Trophoblast cell (in vitro differentiated cells and primary cell): ENCODE measurements at regions not wholly inside any gene's neighbourhood (a gene's known extent, or its start where the extent isn't known, plus 50 kb on each side); places are given as distances from the start of the nearest gene placed in this dataset.

ENCODE experiments used
- DNase-seq, 2 donors: peaks; one replicate each; pipeline ENCODE4 v3.0.0-alpha.2; 2016
- H2AFZ ChIP-seq: 2 replicates; pipeline ENCODE4 v1.6.1; 2013; ENCODE audit warnings: low read length, moderate library complexity, mild to moderate bottlenecking; ENCODE audit not compliant: insufficient read depth, poor library complexity
- H2AK5ac ChIP-seq: 2 replicates; pipeline ENCODE4 v1.6.1; 2013; ENCODE audit warnings: mild to moderate bottlenecking, low read length
- H2BK120ac ChIP-seq: 2 replicates; pipeline ENCODE4 v1.6.1; 2013; ENCODE audit warnings: low read length, mild to moderate bottlenecking, moderate library complexity; ENCODE audit not compliant: insufficient read depth, poor library complexity
- H2BK12ac ChIP-seq: 2 replicates; pipeline ENCODE4 v1.6.1; 2013; ENCODE audit warnings: mild to moderate bottlenecking, low read length, moderate library complexity
- H2BK5ac ChIP-seq: 2 replicates; pipeline ENCODE4 v1.6.1; 2013; ENCODE audit warnings: low read length, low read depth, moderate library complexity, mild to moderate bottlenecking; ENCODE audit not compliant: poor library complexity
- H3K14ac ChIP-seq: 2 replicates; pipeline ENCODE4 v1.6.1; 2013; ENCODE audit warnings: mild to moderate bottlenecking, low read length
- H3K18ac ChIP-seq: 2 replicates; pipeline ENCODE4 v1.6.1; 2013; ENCODE audit warnings: mild to moderate bottlenecking, low read length
- H3K23ac ChIP-seq: 2 replicates; pipeline ENCODE4 v1.6.1; 2013; ENCODE audit warnings: low read length
- H3K27ac ChIP-seq: 2 replicates; pipeline ENCODE4 v1.5.1; 2013; ENCODE audit warnings: low read depth, mild to moderate bottlenecking, inconsistent platforms, low read length, moderate library complexity
- H3K27me3 ChIP-seq: 2 replicates; pipeline ENCODE4 v1.6.1; 2013; ENCODE audit warnings: inconsistent platforms, mild to moderate bottlenecking, low read length, moderate library complexity; ENCODE audit not compliant: insufficient read depth
- H3K36me3 ChIP-seq, 2 experiments: 1 replicate in 1 of 2; 2 replicates in 1 of 2; pipeline ENCODE4 v1.6.1; 2013; ENCODE audit warnings: low read length in 2 of 2, mild to moderate bottlenecking in 2 of 2, moderate library complexity in 1 of 2; ENCODE audit not compliant: insufficient read depth in 2 of 2, control insufficient read depth in 1 of 2
- H3K4ac ChIP-seq: 2 replicates; pipeline ENCODE4 v1.6.1; 2013; ENCODE audit warnings: low read depth, mild to moderate bottlenecking, low read length, moderate library complexity
- H3K4me1 ChIP-seq, 2 experiments: 1 replicate in 1 of 2; 2 replicates in 1 of 2; pipeline ENCODE4 v1.6.1; 2013; ENCODE audit warnings: low read length in 2 of 2, mild to moderate bottlenecking in 2 of 2, moderate library complexity in 1 of 2; ENCODE audit not compliant: insufficient read depth in 2 of 2, control insufficient read depth in 1 of 2
- H3K4me2 ChIP-seq: 2 replicates; pipeline ENCODE4 v1.6.1; 2013; ENCODE audit warnings: inconsistent platforms, mild to moderate bottlenecking, low read length, moderate library complexity
- H3K4me3 ChIP-seq: 2 replicates; pipeline ENCODE4 v1.5.1; 2013; ENCODE audit warnings: mild to moderate bottlenecking, low read depth, low read length, inconsistent platforms
- H3K79me1 ChIP-seq: one replicate; pipeline ENCODE4 v1.6.1; 2013; ENCODE audit warnings: low read length
- H3K79me2 ChIP-seq: 2 replicates; pipeline ENCODE4 v1.6.1; 2013; ENCODE audit warnings: low read length, mild to moderate bottlenecking; ENCODE audit not compliant: control insufficient read depth, insufficient read depth, poor library complexity
- H3K9ac ChIP-seq: 2 replicates; pipeline ENCODE4 v1.6.1; 2013; ENCODE audit warnings: mild to moderate bottlenecking, low read length
- H3K9me3 ChIP-seq: 2 replicates; pipeline ENCODE4 v1.6.1; 2013; ENCODE audit warnings: low read depth, mild to moderate bottlenecking, control low read depth, inconsistent platforms, low read length; ENCODE audit not compliant: insufficient read depth
- H4K12ac ChIP-seq: 2 replicates; pipeline ENCODE4 v1.6.1; 2013; ENCODE audit warnings: low read depth, mild to moderate bottlenecking, low read length, moderate library complexity
- H4K8ac ChIP-seq: 2 replicates; pipeline ENCODE4 v1.6.1; 2013; ENCODE audit warnings: low read depth, mild to moderate bottlenecking, low read length, moderate library complexity
- H4K91ac ChIP-seq: one replicate; pipeline ENCODE4 v1.6.1; 2013; ENCODE audit warnings: low read depth, mild to moderate bottlenecking, low read length, moderate library complexity
- WGBS: extraction: QIAGEN DNeasy Blood & Tissue Kit; methylation state at CpG from one replicate; pipeline ENCODE4 v1.1.7; 2013; ENCODE audit warnings: missing lambda C conversion rate; ENCODE audit not compliant: insufficient read length, insufficient coverage; ENCODE audit errors: extremely low coverage; 5-methylcytosine and 5-hydroxymethylcytosine counted together

- H2BK5ac ChIP-seq = peak overlapping the region; percentile 80
- H3K9me3 ChIP-seq = no peaks in the 10 kb centered on the region
- H2AK5ac ChIP-seq = no peak overlapping the region
- H3K4me1 ChIP-seq = peaks cover 12 to 28% of the 10 kb centered on the region in 2 experiments
- H3K27me3 ChIP-seq = no peaks in the 10 kb centered on the region
- peak overlapping the region; percentile 79 for H2BK120ac ChIP-seq
- peak overlapping the region; percentile 76 for H3K14ac ChIP-seq
- peak overlapping the region; percentile 43 for H4K8ac ChIP-seq
- H3K23ac ChIP-seq = no peak overlapping the region
- H3K79me1 ChIP-seq = peaks cover 23% of the 10 kb centered on the region
- H3K18ac ChIP-seq = no peak overlapping the region
- no peak overlapping the region for H3K4ac ChIP-seq
- peak overlapping the region; percentile 60 for H3K4me2 ChIP-seq
- peaks cover 3% of the 10 kb centered on the region for H3K79me2 ChIP-seq
- WGBS = no CpG with 5 or more reads among the region's 6 CpGs
- H4K91ac ChIP-seq = peak overlapping the region; percentile 84
- H3K4me3 ChIP-seq = no peak overlapping the region
- no peak for DNase-seq
- peak overlapping the region; percentile 95 for H3K27ac ChIP-seq
- H2BK12ac ChIP-seq = peak overlapping the region; percentile 74
- peak overlapping the region; percentile 47 for H3K9ac ChIP-seq
- no peak overlapping the region for H4K12ac ChIP-seq
- H3K36me3 ChIP-seq = no peaks in the 10 kb centered on the region
- H2AFZ ChIP-seq = no peak overlapping the region
These were observed 164.9 kb upstream of the RAI14 start for GRCh38 chr5:34491251-34491620.

- Histone ChIP-seq H2BK5ac (no peak overlapping the region), H2AK5ac (peak overlapping the region; percentile 9), H3K23ac (no peak overlapping the region), H3K4ac (no peak overlapping the region), H3K9ac (no peak overlapping the region), H3K27ac (no peak overlapping the region), H2BK120ac (peak overlapping the region; percentile 47), H3K4me3 (no peak overlapping the region), H3K4me1 (peaks cover 13 to 21% of the 10 kb centered on the region in 2 experiments), H4K8ac (no peak overlapping the region), H3K18ac (no peak overlapping the region), H2BK12ac (peak overlapping the region; percentile 82), H3K4me2 (no peak overlapping the region), H2AFZ (no peak overlapping the region), H3K9me3 (no peaks in the 10 kb centered on the region), H3K14ac (no peak overlapping the region), H3K79me1 (peaks cover 22% of the 10 kb centered on the region), H3K27me3 (no peaks in the 10 kb centered on the region), H4K91ac (peak overlapping the region; percentile 13), H3K36me3 (no peaks in the 10 kb centered on the region), H3K79me2 (peaks cover 4% of the 10 kb centered on the region), H4K12ac (no peak overlapping the region)
- no CpG with 5 or more reads among the region's 3 CpGs for whole genome bisulfite sequencing
- DNase-seq = no peak
These were observed 161.9 kb upstream of the RAI14 start for GRCh38 chr5:34494111-34494755.

DNA sequence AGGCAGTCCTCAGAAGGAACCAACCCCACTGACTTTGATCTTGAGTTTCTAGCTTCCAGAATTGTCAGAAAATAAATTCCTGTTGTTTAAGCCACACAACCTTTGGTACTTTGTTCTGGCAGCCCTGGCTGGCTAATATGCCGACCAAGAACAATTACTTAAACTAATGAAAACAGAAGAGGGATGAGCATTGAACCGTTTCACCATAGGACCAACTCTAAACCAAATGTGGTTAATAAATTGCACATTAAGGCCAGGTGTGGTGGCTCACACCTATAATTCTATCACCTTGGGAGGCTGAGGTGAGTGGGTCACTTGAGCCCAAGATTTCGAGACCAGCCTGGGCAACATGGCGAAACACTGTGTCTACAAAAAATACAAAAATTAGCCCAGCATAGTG lies 160.9 kb upstream of the RAI14 start:
- no peak overlapping the region for H2BK5ac ChIP-seq
- H3K27me3 ChIP-seq = no peaks in the 10 kb centered on the region
- no CpG with 5 or more reads among the region's 4 CpGs for WGBS
- peak overlapping the region; percentile 47 for H4K91ac ChIP-seq
- H3K27ac ChIP-seq = no peak overlapping the region
- no peak overlapping the region for H3K18ac ChIP-seq
- H3K4me1 ChIP-seq = peaks cover 12 to 16% of the 10 kb centered on the region in 2 experiments
- H2BK12ac ChIP-seq = peak overlapping the region; percentile 38
- H3K4me2 ChIP-seq = no peak overlapping the region
- H3K4ac ChIP-seq = no peak overlapping the region
- no peak overlapping the region for H2AFZ ChIP-seq
- peaks cover 19% of the 10 kb centered on the region for H3K79me1 ChIP-seq
- peak overlapping the region; percentile 33 for H2BK120ac ChIP-seq
- no peak overlapping the region for H3K23ac ChIP-seq
- H3K4me3 ChIP-seq = no peak overlapping the region
- no peak overlapping the region for H2AK5ac ChIP-seq
- H3K79me2 ChIP-seq = peaks cover 4% of the 10 kb centered on the region
- H3K9ac ChIP-seq = no peak overlapping the region
- DNase-seq = no peak
- no peaks in the 10 kb centered on the region for H3K36me3 ChIP-seq
- H3K14ac ChIP-seq = no peak overlapping the region
- no peaks in the 10 kb centered on the region for H3K9me3 ChIP-seq
- H4K8ac ChIP-seq = no peak overlapping the region
- H4K12ac ChIP-seq = no peak overlapping the region

DNA sequence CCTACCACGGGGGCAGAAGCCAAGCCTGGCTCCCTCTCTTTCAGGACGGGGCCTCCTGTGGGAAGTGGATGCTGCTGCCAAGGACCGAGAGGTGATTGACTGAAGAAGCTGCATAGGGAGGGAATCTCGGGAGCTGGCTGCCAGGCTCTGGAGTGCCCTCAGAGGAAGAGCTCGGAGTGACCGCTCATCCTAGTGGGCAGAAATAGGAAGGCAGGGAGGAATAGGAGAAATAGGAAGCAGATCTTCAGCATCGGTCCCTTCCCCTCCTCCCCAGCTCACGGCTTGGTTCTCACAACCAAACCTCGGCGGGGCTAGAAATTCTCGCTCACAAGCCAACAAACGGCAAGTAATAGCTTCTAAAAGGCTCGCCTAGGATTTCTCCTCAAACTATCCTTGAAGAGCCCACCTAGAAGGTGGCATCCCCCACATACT lies 159.9 kb upstream of the RAI14 start:
- Histone ChIP-seq H2BK120ac (peak overlapping the region; percentile 13), H2AFZ (no peak overlapping the region), H3K36me3 (no peaks in the 10 kb centered on the region), H2AK5ac (peak overlapping the region; percentile 34), H3K4me3 (no peak overlapping the region), H3K4me1 (peaks cover 10% of the 10 kb centered on the region in 2 experiments), H3K79me2 (peaks cover 2% of the 10 kb centered on the region), H3K23ac (no peak overlapping the region), H4K8ac (no peak overlapping the region), H3K9me3 (no peaks in the 10 kb centered on the region), H3K79me1 (peaks cover 13% of the 10 kb centered on the region), H3K14ac (peak overlapping the region; percentile 23), H2BK5ac (no peak overlapping the region), H3K4me2 (no peak overlapping the region), H3K27ac (no peak overlapping the region), H2BK12ac (peak overlapping the region; percentile 54), H3K4ac (no peak overlapping the region), H4K12ac (no peak overlapping the region), H3K18ac (peak overlapping the region; percentile 14), H3K27me3 (no peaks in the 10 kb centered on the region), H3K9ac (no peak overlapping the region), H4K91ac (peak overlapping the region; percentile 50)
- WGBS = no CpG with 5 or more reads among the region's 13 CpGs
- DNase-seq = peak in 1 of 2 donors; percentile 20
